Lower leg skin (tissue), 3 donors: ENCODE measurements at regions not wholly inside any gene's neighbourhood (a gene's known extent, or its start where the extent isn't known, plus 50 kb on each side); places are given as distances from the start of the nearest gene placed in this dataset.

Experiments
- CTCF ChIP-seq, 3 donors: fragments of 450-650 bp; IDR thresholded peaks; one replicate each; pipeline ENCODE4 v1.5.1; 2016; ENCODE audit warnings: antibody characterized with exemption in 3 of 3, mild to moderate bottlenecking in 3 of 3, moderate library complexity in 2 of 3
- POLR2A ChIP-seq, 2 donors: fragments of 450-650 bp; IDR thresholded peaks; one replicate each; pipeline ENCODE4 v1.6.1; 2016 to 2017; ENCODE audit warnings: antibody characterized with exemption in 2 of 2, mild to moderate bottlenecking in 1 of 2, moderate library complexity in 1 of 2

- TF ChIP-seq POLR2A (IDR thresholded peaks at IDR 0.05) (no peak), CTCF (IDR thresholded peaks at IDR 0.05) (no peak)
Observed at GRCh38 chr18:76605341-76605929, 110.4 kb upstream of the ZNF516 start.
